HG03159 (cell line): ENCODE measurements at regions not wholly inside any gene's neighbourhood (a gene's known extent, or its start where the extent isn't known, plus 50 kb on each side); places are given as distances from the start of the nearest gene placed in this dataset.

Experiments used
- ATAC-seq: cut with Tn5 transposase; IDR thresholded peaks from one replicate; pipeline ENCODE4 v1.9.1; 2021; ENCODE audit warnings: mild to moderate bottlenecking, moderate library complexity; ENCODE audit not compliant: unreplicated experiment

- no peak for ATAC-seq
Observed at GRCh38 chr3:102599819-102600576, 165.2 kb downstream of the ZPLD1 start.

GRCh38 chr3:102605153-102605552 lies 170.3 kb downstream of the ZPLD1 start:
- ATAC-seq, result no peak

GRCh38 chr3:102608875-102609274 lies 174.1 kb downstream of the ZPLD1 start:
- ATAC-seq, result no peak

GRCh38 chr3:102614021-102614569 lies 179.3 kb downstream of the ZPLD1 start:
- ATAC-seq, result no peak

- no peak for ATAC-seq
Observed at GRCh38 chr3:102614585-102614984, 179.8 kb downstream of the ZPLD1 start.

GRCh38 chr3:102617381-102617780 lies 182.6 kb downstream of the ZPLD1 start:
- ATAC-seq, result no peak

GRCh38 chr3:102619361-102619760 lies 184.5 kb downstream of the ZPLD1 start:
- ATAC-seq, result no peak

GRCh38 chr3:102629943-102630342 lies 195.1 kb downstream of the ZPLD1 start:
- ATAC-seq, result no peak

- ATAC-seq, result no peak
Observed at GRCh38 chr3:102630531-102630930, 195.7 kb downstream of the ZPLD1 start.

GRCh38 chr3:102643546-102643945 lies 208.7 kb downstream of the ZPLD1 start:
- ATAC-seq, result no peak

- no peak for ATAC-seq
Observed at GRCh38 chr3:102646557-102646956, 211.7 kb downstream of the ZPLD1 start.

- no peak for ATAC-seq
Observed at GRCh38 chr3:102660653-102661052, 225.8 kb downstream of the ZPLD1 start.

GRCh38 chr3:102661707-102662497 lies 227.1 kb downstream of the ZPLD1 start:
- ATAC-seq, result no peak

GRCh38 chr3:102662498-102662772 lies 227.6 kb downstream of the ZPLD1 start:
- ATAC-seq, result no peak

GRCh38 chr3:102664126-102664525 lies 229.3 kb downstream of the ZPLD1 start:
- ATAC-seq, result no peak

- ATAC-seq, result no peak
Observed at GRCh38 chr3:102665183-102665582, 230.4 kb downstream of the ZPLD1 start.

GRCh38 chr3:102668247-102668646 lies 233.4 kb downstream of the ZPLD1 start:
- no peak for ATAC-seq

- ATAC-seq, result no peak
Observed at GRCh38 chr3:102670986-102671385, 236.2 kb downstream of the ZPLD1 start.

- no peak for ATAC-seq
Observed at GRCh38 chr3:102672305-102672704, 237.5 kb downstream of the ZPLD1 start.

GRCh38 chr3:102673271-102674115 lies 238.7 kb downstream of the ZPLD1 start:
- peak; percentile 93 for ATAC-seq

GRCh38 chr3:102674284-102674683 lies 239.5 kb downstream of the ZPLD1 start:
- ATAC-seq, result no peak
